Cardiac fibroblast (primary cell): ENCODE measurements at regions not wholly inside any gene's neighbourhood (a gene's known extent, or its start where the extent isn't known, plus 50 kb on each side); places are given as distances from the start of the nearest gene placed in this dataset.

ENCODE experiments used
- DNase-seq, 2 donors: peaks; one replicate each; pipeline versions ENCODE4 v3.0.0 to v3.0.0-alpha.2; 2010; ENCODE audit warnings: low read depth in 2 of 2
- H3K4me3 ChIP-seq, 2 donors: replicated peaks in 1 of 2; 1 replicate in 1 of 2; 2 replicates in 1 of 2; pipeline ENCODE4 v1.5.1; 2011; ENCODE audit warnings: low read depth in 2 of 2, low read length in 2 of 2, mild to moderate bottlenecking in 2 of 2, moderate library complexity in 1 of 2
- TF ChIP-seq, protein P1 (sequence below): IDR thresholded peaks from one replicate; pipeline ENCODE4 v1.5.1; 2011; ENCODE audit warnings: low read depth, mild to moderate bottlenecking, low read length, inconsistent platforms

DNA sequence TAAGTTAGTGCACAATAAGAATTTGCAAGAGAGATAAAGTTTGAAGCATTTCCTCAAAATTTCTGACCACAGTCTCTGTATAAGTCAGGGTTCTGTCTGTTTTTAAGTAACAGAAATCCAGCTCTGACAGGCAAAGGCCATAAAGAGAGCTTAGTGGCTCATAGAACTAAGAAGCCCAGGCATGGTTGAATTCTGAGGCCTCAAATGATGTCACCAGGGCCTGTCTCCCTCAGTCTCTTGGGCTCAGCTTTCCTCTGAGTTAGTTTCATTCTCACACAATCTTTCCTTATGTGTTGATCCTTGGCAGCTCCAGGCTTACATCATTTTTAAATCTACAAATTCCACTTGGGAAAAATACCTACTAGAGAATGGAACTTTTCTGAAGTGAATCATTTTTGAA, 173.4 kb upstream of the ATP2B1 start:
- TF ChIP-seq, protein P1, sequence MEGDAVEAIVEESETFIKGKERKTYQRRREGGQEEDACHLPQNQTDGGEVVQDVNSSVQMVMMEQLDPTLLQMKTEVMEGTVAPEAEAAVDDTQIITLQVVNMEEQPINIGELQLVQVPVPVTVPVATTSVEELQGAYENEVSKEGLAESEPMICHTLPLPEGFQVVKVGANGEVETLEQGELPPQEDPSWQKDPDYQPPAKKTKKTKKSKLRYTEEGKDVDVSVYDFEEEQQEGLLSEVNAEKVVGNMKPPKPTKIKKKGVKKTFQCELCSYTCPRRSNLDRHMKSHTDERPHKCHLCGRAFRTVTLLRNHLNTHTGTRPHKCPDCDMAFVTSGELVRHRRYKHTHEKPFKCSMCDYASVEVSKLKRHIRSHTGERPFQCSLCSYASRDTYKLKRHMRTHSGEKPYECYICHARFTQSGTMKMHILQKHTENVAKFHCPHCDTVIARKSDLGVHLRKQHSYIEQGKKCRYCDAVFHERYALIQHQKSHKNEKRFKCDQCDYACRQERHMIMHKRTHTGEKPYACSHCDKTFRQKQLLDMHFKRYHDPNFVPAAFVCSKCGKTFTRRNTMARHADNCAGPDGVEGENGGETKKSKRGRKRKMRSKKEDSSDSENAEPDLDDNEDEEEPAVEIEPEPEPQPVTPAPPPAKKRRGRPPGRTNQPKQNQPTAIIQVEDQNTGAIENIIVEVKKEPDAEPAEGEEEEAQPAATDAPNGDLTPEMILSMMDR = no peak
- H3K4me3 ChIP-seq = no peak overlapping the region
- DNase-seq = peak; percentile 24 to 27

DNA sequence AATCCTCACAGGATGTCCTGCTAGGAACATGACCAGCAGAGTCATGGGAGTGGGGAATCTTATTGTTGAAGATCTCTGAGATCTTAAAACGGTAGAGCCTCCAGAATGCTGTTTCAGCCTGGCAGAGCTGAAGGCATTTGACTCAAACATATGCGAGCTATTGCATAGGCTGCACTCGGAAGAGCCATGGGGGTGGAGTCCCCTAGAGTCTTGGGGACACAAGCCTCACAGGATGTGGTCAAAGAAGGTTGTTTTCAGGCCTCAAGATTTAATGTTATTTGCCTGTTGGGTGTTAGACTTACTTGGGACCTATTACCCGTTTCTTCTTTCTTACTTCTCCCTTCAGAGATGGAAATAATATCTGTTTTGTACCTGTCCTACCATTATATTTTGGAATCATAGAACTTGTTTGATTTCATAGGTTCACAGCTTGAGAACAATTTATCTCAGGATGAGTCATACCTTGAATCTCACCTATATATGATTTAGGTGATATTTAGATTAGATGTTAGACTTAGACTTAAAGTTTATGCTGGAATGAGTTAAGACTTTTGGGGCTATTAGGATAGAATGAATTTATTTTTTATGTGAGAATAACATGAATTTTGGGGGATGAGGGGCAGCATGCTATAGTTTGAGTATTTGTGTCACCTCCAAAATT, 172.2 kb upstream of the ATP2B1 start:
- TF ChIP-seq, protein P1 = no peak
- H3K4me3 ChIP-seq = no peak overlapping the region

DNA sequence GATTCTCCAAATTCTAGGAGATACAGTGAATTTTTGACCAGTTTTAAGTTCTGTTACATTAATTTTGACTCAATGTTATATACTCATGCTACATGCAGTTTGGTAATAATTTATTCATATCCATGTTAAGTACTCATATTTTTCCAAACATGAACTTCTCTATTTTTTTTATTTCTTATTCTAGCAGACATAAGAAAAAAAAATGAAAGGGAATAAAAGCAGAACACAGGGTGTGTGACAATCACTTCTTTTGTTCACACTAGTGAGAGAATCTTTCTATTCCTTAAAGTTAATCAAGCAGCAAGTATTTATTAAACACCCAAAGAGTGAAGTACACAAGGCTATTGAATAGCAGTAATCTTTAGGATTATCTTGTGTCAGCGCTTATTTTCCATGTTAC, 171.1 kb upstream of the ATP2B1 start:
- H3K4me3 ChIP-seq = no peak overlapping the region
- TF ChIP-seq, protein P1 = no peak
- DNase-seq = no peak

More for the DNA sequence above, 172.2 kb upstream of the ATP2B1 start:
- DNase-seq = no peak

DNA sequence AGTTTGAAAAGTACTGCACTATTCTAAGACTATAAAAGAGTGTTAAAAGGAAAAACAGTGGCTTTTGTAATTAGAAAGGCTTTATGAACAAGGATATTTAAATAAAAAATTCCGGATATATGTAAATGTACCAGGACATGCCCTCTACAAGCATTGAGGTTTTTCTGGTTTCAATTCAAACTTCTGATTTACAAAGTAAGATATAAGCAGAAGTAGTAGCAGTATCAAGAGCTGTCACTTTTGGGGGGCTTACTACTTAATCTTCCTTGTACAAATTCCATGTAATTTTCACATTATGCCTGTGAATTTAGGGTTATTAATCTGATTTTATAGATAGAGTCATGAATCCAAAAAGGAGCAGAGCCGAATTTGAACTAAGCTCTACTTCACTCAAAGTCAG, 170.3 kb upstream of the ATP2B1 start:
- DNase-seq = no peak
- H3K4me3 ChIP-seq = no peak overlapping the region
- TF ChIP-seq, protein P1 = no peak

DNA sequence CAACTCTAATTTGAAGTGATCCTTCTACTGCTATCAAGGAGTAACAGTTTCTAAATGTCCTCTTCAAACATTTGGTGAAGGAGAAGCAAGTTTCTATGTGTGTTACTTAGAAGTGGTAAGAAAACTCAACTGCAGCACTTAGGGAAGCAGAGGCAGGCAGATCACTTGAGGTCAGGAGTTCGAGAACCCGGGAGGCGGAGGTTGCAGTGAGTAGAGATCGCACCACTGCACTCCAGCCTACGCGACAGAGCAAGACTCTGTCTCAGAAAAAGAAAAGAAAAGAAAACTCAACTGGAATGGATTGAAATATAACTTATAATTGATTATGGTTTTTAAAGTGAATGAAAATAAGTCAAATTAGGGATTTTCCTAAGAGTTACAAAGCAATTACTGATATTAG, 169.7 kb upstream of the ATP2B1 start:
- TF ChIP-seq, protein P1 = no peak
- no peak for DNase-seq
- H3K4me3 ChIP-seq = no peak overlapping the region

DNA sequence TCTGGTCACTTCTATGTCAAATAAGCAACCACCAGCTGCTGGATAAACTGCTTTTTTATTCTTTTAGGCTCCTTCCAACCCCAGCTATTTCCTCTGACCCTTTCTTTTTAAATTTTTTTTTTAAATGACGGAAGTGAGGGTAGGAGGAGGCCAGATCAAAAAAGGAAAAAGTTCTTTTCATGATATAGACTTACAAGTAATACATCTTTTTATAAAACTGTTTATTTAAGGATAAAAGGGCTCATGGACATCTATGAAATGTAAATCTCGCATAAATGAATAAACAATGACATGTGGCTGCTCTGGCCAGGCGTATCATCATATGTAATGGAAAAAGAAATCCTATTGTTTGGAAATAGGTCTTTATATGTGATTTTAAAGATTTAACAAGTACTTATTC, 169.0 kb upstream of the ATP2B1 start:
- DNase-seq = no peak
- H3K4me3 ChIP-seq = no peak overlapping the region
- TF ChIP-seq, protein P1 = no peak

DNA sequence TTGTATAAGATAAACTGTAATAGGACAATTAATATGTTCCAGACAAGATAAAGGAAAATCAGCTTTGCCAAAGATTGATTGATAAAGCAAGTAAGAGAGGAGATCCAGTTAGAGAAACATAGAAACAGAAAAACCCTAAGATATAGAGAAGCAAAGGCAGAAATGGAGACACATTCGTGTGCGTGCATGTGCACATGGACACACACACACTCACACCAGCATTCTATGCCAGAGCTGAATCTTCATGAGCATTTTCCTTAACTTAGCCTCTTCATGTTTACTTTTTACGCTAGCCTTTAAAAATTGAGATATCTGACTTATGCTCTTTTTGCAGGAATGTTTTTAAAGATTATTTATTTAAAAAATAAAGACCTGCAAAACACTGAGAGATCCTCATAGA, 168.5 kb upstream of the ATP2B1 start:
- H3K4me3 ChIP-seq = no peak overlapping the region
- DNase-seq = no peak
- TF ChIP-seq, protein P1 = no peak
